ENCODE measurements at regions not wholly inside any gene's neighbourhood (a gene's known extent, or its start where the extent isn't known, plus 50 kb on each side); places are given as distances from the start of the nearest gene placed in this dataset.

DNA sequence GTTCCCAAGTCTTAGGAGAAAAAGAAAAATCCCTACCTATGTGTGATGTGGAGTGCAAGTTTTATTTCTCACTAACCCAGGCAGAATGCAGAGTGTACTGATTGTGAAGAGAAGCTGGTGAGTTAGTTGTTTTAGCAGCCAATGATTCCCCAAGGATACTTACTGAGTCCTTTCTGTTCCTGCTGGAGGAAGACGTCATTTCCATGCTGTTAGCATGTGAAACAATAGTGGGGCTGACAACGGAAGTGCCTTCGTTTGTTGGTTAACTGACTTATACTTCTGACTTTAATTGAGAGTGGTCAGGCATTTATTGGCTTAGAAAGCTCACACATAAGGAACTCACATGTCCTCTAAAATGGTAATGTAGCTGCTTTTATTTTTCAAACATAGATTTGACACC, 180.6 kb downstream of the MC4R start (continued):
- TF ChIP-seq SAFB (IDR thresholded peaks at IDR 0.05; ENCODE audit: borderline replicate concordance, low read depth, low read length), result no peak
- TF ChIP-seq PHF20 (IDR thresholded peaks at IDR 0.05; ENCODE audit: partially characterized antibody), result no peak
- TF ChIP-seq CAMTA2 (CRISPR knock-in tag; conservative IDR thresholded peaks at IDR 0.05), result no peak
- TF ChIP-seq, protein P1, sequence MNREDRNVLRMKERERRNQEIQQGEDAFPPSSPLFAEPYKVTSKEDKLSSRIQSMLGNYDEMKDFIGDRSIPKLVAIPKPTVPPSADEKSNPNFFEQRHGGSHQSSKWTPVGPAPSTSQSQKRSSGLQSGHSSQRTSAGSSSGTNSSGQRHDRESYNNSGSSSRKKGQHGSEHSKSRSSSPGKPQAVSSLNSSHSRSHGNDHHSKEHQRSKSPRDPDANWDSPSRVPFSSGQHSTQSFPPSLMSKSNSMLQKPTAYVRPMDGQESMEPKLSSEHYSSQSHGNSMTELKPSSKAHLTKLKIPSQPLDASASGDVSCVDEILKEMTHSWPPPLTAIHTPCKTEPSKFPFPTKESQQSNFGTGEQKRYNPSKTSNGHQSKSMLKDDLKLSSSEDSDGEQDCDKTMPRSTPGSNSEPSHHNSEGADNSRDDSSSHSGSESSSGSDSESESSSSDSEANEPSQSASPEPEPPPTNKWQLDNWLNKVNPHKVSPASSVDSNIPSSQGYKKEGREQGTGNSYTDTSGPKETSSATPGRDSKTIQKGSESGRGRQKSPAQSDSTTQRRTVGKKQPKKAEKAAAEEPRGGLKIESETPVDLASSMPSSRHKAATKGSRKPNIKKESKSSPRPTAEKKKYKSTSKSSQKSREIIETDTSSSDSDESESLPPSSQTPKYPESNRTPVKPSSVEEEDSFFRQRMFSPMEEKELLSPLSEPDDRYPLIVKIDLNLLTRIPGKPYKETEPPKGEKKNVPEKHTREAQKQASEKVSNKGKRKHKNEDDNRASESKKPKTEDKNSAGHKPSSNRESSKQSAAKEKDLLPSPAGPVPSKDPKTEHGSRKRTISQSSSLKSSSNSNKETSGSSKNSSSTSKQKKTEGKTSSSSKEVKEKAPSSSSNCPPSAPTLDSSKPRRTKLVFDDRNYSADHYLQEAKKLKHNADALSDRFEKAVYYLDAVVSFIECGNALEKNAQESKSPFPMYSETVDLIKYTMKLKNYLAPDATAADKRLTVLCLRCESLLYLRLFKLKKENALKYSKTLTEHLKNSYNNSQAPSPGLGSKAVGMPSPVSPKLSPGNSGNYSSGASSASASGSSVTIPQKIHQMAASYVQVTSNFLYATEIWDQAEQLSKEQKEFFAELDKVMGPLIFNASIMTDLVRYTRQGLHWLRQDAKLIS (CRISPR knock-in tag; IDR thresholded peaks at IDR 0.05), result no peak

DNA sequence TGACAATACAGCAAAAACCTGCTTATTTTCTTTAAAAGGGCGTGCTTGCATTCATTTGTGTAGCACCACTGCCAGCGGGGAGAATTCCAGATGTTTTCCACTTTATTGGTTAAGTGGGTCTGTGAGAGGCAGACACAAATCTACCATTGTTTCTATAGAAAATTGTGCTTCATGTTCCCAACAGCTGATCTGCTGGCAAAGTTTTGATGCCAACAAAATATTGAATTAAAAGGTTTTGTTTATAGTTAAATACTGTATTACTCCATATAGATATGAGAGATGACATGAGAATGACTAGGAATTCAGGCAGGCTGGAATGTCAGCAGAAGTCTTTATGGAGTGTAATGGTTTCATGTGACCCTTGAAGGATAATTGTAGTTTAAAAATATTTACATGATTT, 182.7 kb downstream of the MC4R start:
- H3K9ac ChIP-seq (ENCODE audit: insufficient read depth in 1 of 2, low read depth in 2 of 2, low read length in 2 of 2), result no peak overlapping the region
- H4K20me1 ChIP-seq (replicated peaks; ENCODE audit: control insufficient read depth, insufficient read depth, low read length), result no peaks in the 10 kb centered on the region
- no peak for ATAC-seq
- intact Hi-C loops (cut with micrococcal nuclease) (no loop called here), in situ Hi-C loops (cut with MboI) (no loop called here)
- H2AFZ ChIP-seq (ENCODE audit: low read depth, low read length), result no peak overlapping the region
- ChIA-PET CTCF (ENCODE audit: low intra/inter-chr PET ratio) (no interaction called here), POLR2A (no interaction called here)
- no peaks in the 10 kb centered on the region for H3K4me1 ChIP-seq (replicated peaks in 1 of 2; ENCODE audit: control insufficient read depth in 2 of 2, insufficient read depth in 2 of 2, low read length in 2 of 2)
- BruUV-seq (replicated peaks), result no TSS peak
- no peaks in the 10 kb centered on the region for H3K36me3 ChIP-seq (ENCODE audit: control insufficient read depth, insufficient read depth, low read length)
- H3K4me3 ChIP-seq, result no peak overlapping the region
- 0% methylated on average over 2 of the region's 2 CpGs for WGBS (ENCODE audit: insufficient coverage, low coverage, missing lambda C conversion rate)
- DNase-seq (ENCODE audit: extremely low read depth in 1 of 4, low spot score in 3 of 4), result no peak
- H3K27ac ChIP-seq (ENCODE audit: extremely low read depth, low read depth, low read length), result no peak overlapping the region
- H3K9me1 ChIP-seq (ENCODE audit: control insufficient read depth, insufficient read depth, low read length), result no peaks in the 10 kb centered on the region
- H3K79me2 ChIP-seq (ENCODE audit: control insufficient read depth, insufficient read depth, low read length), result no peaks in the 10 kb centered on the region
- H3K4me2 ChIP-seq (ENCODE audit: insufficient read depth, low read length), result no peak overlapping the region
- H3K27me3 ChIP-seq (ENCODE audit: control insufficient read depth in 2 of 2, insufficient read depth in 2 of 2, low read length in 2 of 2), result no peaks in the 10 kb centered on the region
- no peak for FAIRE-seq
- no peaks in the 10 kb centered on the region for H3K9me3 ChIP-seq (replicated peaks; ENCODE audit: control insufficient read depth, insufficient read depth, low read depth, low read length)
- TF ChIP-seq CBX5 (IDR thresholded peaks at IDR 0.05; ENCODE audit: borderline replicate concordance, low read depth), result no peak
- TF ChIP-seq MXI1 (IDR thresholded peaks at IDR 0.05; ENCODE audit: low read depth, low read length), result no peak
- TF ChIP-seq, protein P2, sequence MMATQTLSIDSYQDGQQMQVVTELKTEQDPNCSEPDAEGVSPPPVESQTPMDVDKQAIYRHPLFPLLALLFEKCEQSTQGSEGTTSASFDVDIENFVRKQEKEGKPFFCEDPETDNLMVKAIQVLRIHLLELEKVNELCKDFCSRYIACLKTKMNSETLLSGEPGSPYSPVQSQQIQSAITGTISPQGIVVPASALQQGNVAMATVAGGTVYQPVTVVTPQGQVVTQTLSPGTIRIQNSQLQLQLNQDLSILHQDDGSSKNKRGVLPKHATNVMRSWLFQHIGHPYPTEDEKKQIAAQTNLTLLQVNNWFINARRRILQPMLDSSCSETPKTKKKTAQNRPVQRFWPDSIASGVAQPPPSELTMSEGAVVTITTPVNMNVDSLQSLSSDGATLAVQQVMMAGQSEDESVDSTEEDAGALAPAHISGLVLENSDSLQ (IDR thresholded peaks at IDR 0.05), result no peak
- TF ChIP-seq, protein P3, sequence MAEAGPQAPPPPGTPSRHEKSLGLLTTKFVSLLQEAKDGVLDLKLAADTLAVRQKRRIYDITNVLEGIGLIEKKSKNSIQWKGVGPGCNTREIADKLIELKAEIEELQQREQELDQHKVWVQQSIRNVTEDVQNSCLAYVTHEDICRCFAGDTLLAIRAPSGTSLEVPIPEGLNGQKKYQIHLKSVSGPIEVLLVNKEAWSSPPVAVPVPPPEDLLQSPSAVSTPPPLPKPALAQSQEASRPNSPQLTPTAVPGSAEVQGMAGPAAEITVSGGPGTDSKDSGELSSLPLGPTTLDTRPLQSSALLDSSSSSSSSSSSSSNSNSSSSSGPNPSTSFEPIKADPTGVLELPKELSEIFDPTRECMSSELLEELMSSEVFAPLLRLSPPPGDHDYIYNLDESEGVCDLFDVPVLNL (CRISPR knock-in tag; IDR thresholded peaks at IDR 0.05; ENCODE audit: low read depth), result no peak
- TF ChIP-seq, protein P4, sequence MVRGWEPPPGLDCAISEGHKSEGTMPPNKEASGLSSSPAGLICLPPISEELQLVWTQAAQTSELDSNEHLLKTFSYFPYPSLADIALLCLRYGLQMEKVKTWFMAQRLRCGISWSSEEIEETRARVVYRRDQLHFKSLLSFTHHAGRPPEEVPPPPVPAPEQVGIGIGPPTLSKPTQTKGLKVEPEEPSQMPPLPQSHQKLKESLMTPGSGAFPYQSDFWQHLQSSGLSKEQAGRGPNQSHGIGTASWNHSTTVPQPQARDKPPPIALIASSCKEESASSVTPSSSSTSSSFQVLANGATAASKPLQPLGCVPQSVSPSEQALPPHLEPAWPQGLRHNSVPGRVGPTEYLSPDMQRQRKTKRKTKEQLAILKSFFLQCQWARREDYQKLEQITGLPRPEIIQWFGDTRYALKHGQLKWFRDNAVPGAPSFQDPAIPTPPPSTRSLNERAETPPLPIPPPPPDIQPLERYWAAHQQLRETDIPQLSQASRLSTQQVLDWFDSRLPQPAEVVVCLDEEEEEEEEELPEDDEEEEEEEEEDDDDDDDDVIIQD (CRISPR knock-in tag; IDR thresholded peaks at IDR 0.05), result no peak
- TF ChIP-seq NCOA1 (IDR thresholded peaks at IDR 0.05; ENCODE audit: low read depth), result no peak
- no peak for TF ChIP-seq SMC3 (conservative IDR thresholded peaks at IDR 0.05; ENCODE audit: insufficient read depth, low read depth, low read length)
- TF ChIP-seq ZNF644 (tag; IDR thresholded peaks at IDR 0.05; ENCODE audit: low read depth), result no peak

Measured in K562 (cell line).